ENCODE measurements at regions not wholly inside any gene's neighbourhood (a gene's known extent, or its start where the extent isn't known, plus 50 kb on each side); places are given as distances from the start of the nearest gene placed in this dataset.

- TF ChIP-seq CTCF (IDR thresholded peaks at IDR 0.05; ENCODE audit: insufficient read depth, low read length, poor library complexity, severe bottlenecking) (no peak), EZH2phosphoT487 (conservative IDR thresholded peaks at IDR 0.05; ENCODE audit: low read length) (no peak)
Observed at GRCh38 chr2:4499316-4500030, 796.1 kb downstream of the DCDC2C start.
